GM19043 (cell line): ENCODE measurements at regions not wholly inside any gene's neighbourhood (a gene's known extent, or its start where the extent isn't known, plus 50 kb on each side); places are given as distances from the start of the nearest gene placed in this dataset.
"Not testable (repeated sequence)": the region's sequence is repeated elsewhere in the genome, so short reads cannot be mapped to it uniquely, and the experiment has no call there.

Experiments
- ATAC-seq: cut with Tn5 transposase; IDR thresholded peaks from one replicate; pipeline ENCODE4 v1.9.1; 2021; ENCODE audit warnings: low read depth; ENCODE audit not compliant: unreplicated experiment

DNA sequence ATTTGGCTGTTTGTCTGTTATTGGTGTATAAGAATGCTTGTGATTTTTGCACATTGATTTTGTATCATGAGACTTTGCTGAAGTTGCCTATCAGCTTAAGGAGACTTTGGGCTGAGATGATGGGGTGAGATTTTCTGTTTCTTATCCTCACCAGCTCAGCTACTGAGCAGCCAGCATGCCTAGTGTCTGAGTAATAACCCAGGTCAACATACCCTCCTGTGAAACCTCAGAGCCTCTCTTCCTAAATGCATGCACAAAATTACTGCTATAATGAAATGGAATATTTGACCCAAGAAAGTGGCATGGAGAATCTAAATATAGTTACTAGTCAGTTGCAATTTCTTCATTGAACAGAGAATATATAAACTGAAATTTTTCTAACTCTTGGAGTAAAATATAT is 220.8 kb downstream of the MINAR1 start:
- not testable (repeated sequence) for ATAC-seq

DNA sequence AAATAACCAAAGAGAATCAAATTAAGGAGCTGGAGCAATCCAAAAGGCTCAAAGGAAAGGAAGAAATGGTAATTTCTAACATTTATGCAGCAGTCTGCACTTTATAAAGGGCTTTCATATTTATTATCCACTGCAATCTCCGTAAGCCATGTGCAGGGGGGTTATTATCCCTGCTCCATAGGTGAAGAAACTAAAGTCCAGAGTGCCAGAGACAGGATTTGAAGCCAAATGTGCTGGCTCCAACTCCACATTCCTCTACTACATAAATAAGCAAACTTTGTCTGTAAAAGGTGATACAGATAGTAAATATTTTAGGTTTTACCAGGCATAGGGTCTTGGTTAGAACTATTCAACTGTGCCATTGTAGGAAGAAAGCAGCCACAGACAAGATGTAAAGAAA is 221.4 kb downstream of the MINAR1 start:
- no peak for ATAC-seq

DNA sequence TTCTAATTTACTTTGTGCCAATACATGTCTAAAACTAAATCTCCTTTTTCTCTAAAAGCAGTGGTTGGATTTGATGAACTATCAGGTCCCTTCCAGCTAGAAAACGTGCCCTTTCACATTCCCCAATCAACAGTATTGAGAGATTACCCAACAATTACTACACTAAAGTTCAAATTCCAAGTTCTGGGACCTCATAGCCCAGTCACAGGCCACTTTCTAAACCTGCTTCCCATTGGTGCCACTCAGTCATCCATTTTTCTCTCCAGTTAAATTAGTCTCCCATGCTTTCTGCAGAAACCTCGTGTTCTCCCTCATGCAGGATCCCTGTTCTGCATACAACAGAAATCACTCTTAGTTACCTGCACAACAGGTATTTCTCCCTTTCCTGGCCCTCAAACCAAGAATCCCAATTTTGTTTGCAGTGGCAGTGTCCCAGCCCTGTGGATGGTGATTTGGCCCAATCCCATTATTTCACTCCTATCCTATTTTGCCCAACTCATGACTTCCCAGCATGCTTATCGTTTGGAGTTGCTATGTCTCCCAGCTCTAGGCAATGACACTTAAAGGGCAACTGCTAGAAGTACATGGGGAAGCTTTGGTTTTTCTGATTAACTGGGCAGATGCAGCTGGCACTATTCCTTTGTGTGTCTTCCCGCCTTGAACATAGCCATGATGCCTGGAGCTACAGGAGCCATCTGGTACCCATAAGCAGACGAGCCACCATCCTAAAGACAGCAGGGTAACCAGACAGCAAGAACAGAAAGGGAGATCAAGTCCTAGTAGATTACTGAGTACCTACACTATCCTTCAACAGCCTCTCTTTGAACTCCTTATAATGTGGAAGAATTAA is 224.2 kb downstream of the MINAR1 start:
- ATAC-seq, result no peak

- ATAC-seq, result no peak
These were observed 225.6 kb downstream of the MINAR1 start for GRCh38 chr15:79657722-79658121.

- ATAC-seq, result no peak
These were observed 227.6 kb downstream of the MINAR1 start for GRCh38 chr15:79659691-79660090.

DNA sequence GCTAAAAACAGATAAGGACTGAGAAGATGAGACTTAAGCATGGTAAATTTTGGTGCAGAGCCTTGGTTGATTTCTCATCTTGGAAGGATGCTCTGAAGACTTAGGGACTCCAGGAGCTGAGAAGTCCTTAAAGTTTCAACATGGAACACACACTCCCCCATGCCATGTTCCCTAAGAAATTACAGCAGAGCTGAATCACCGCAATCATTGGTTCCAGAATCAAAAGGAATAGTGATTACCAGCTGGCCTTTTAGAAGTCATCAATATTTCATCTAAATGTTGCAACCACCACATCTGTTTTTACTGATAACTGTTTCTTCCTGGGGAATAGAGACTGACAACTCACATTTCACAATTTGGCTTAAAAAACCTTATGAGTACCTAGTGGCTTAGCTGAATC is 229.3 kb downstream of the MINAR1 start:
- ATAC-seq, result no peak

DNA sequence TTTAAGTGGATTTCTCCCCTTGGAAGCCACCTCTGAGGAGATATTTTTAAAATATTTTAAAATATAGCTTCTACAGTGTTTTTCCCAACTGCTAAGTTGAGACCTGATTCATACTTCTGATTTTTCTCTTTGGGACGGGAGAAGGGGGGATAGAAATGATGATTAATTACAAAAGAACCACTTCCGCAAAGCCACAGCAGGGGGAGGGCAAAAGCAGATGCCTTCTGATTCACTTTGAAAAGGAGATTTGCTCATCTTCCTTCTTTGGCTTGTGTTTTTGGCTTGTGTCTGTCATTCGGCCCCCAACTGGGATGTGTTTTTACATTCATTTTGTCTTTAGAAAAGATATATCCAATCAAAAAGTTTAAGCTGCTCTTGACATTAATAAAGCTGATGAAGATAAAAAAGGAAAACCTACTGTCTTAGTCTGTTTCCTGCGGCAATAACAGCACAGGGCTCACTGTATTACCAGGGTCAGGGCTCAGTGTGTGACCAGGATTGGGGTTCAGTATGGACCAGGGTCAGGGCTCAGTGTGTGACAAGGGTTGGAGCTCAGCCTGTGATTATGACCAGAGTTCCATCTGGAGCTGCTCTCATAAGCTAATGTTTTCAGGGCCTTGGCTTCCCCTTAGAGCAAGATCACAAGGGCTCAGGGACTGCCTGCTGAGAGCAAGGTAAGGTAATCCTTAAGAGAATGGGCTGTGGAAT is 223.2 kb downstream of the MTHFS start:
- ATAC-seq, result peak; percentile 75

GRCh38 chr15:79674124-79674465 is 222.7 kb downstream of the MTHFS start:
- ATAC-seq, result no peak

GRCh38 chr15:79675982-79676381 is 220.8 kb downstream of the MTHFS start:
- no peak for ATAC-seq

- no peak for ATAC-seq
These were observed 220.2 kb downstream of the MTHFS start for GRCh38 chr15:79676621-79677020.

GRCh38 chr15:79677241-79677640 is 219.6 kb downstream of the MTHFS start:
- no peak for ATAC-seq

- no peak for ATAC-seq
These were observed 218.6 kb downstream of the MTHFS start for GRCh38 chr15:79678032-79678701.

- ATAC-seq, result no peak
These were observed 216.1 kb downstream of the MTHFS start for GRCh38 chr15:79680720-79681119.

GRCh38 chr15:79682285-79682684 is 214.5 kb downstream of the MTHFS start:
- ATAC-seq, result no peak

GRCh38 chr15:79682851-79683288 is 213.9 kb downstream of the MTHFS start:
- no peak for ATAC-seq

- no peak for ATAC-seq
These were observed 207.8 kb downstream of the MTHFS start for GRCh38 chr15:79689030-79689429.

GRCh38 chr15:79700951-79701480 is 195.8 kb downstream of the MTHFS start:
- no peak for ATAC-seq

- no peak for ATAC-seq
These were observed 194.2 kb downstream of the MTHFS start for GRCh38 chr15:79702621-79703020.

GRCh38 chr15:79721256-79721655 is 175.6 kb downstream of the MTHFS start:
- ATAC-seq, result no peak

DNA sequence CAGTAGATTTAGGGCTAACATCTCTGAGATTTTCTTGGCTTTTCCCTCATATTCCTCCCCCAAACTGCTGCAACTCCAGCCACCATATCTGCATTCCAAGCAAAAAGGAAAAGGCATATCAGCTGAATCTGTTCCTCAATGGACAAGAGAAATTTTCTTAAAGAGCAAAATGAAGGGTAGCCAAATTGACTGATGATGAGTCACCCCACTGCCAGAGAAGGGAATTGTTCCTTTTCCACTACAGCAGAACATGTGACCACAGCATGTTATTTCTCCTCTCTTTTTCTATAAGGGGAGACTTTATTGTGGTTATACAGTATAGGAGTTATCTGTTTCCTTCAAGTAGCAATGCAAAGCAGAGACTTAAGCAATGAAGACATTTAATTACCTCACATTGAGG is 172.5 kb downstream of the MTHFS start:
- ATAC-seq, result no peak

- no peak for ATAC-seq
These were observed 172.0 kb downstream of the MTHFS start for GRCh38 chr15:79724804-79725203.
